CD4-positive, CD25-positive, alpha-beta regulatory T cell (primary cell): ENCODE measurements at regions not wholly inside any gene's neighbourhood (a gene's known extent, or its start where the extent isn't known, plus 50 kb on each side); places are given as distances from the start of the nearest gene placed in this dataset.

Experiments
- ATAC-seq, 2 donors: fragments of 150-1000 bp; cut with Tn5 transposase; one replicate each; pipeline ENCODE4 v1.10.0; 2021; ENCODE audit warnings: low read depth in 2 of 2, moderate number of reproducible peaks in 2 of 2, moderate library complexity in 1 of 2
- DNase-seq, 3 donors: peaks; one replicate each; pipeline versions ENCODE4 v3.0.0 to v3.0.0-alpha.2; 2012 to 2022; ENCODE audit warnings: mixed read lengths in 1 of 3
- H3K27ac ChIP-seq: one replicate; pipeline ENCODE4 v1.7.0; 2013; ENCODE audit warnings: mild to moderate bottlenecking, low read length; ENCODE audit not compliant: insufficient read depth, poor library complexity, severe bottlenecking
- H3K27me3 ChIP-seq: one replicate; pipeline ENCODE4 v1.7.0; 2013; ENCODE audit warnings: low read length; ENCODE audit not compliant: control insufficient read depth, insufficient read depth
- H3K36me3 ChIP-seq: one replicate; pipeline ENCODE4 v1.7.0; 2013; ENCODE audit warnings: mild to moderate bottlenecking, low read length, moderate library complexity; ENCODE audit not compliant: control insufficient read depth, insufficient read depth
- H3K4me1 ChIP-seq: 2 replicates; pipeline ENCODE4 v1.7.0; 2013; ENCODE audit warnings: mild to moderate bottlenecking, low read length; ENCODE audit not compliant: insufficient read depth, control insufficient read depth, poor library complexity, severe bottlenecking
- H3K4me3 ChIP-seq: one replicate; pipeline ENCODE4 v1.7.0; 2013; ENCODE audit warnings: low read depth, mild to moderate bottlenecking, low read length, moderate library complexity
- H3K9me3 ChIP-seq, 2 experiments: 1 replicate in 1 of 2; 2 replicates in 1 of 2; pipeline ENCODE4 v1.7.0; 2013; ENCODE audit warnings: low read length in 2 of 2, mild to moderate bottlenecking in 1 of 2, moderate library complexity in 1 of 2; ENCODE audit not compliant: control insufficient read depth in 2 of 2
- H3K27ac Mint-ChIP-seq, 3 donors: one replicate each; pipeline ENCODE4 v1.8.0; 2020 to 2022; ENCODE audit warnings: mild to moderate bottlenecking in 3 of 3, mixed read lengths in 3 of 3, moderate library complexity in 2 of 3
- H3K27me3 Mint-ChIP-seq: one replicate; pipeline ENCODE4 v1.8.0; 2022; ENCODE audit warnings: mild to moderate bottlenecking, mixed read lengths
- H3K36me3 Mint-ChIP-seq: one replicate; pipeline ENCODE4 v1.8.0; 2020; ENCODE audit warnings: mixed read lengths
- H3K4me1 Mint-ChIP-seq, 4 donors: one replicate each; pipeline ENCODE4 v1.8.0; 2020 to 2022; ENCODE audit warnings: mixed read lengths in 4 of 4, mild to moderate bottlenecking in 1 of 4
- H3K4me3 Mint-ChIP-seq, 4 donors: one replicate each; pipeline ENCODE4 v1.8.0; 2020 to 2022; ENCODE audit warnings: mild to moderate bottlenecking in 4 of 4, mixed read lengths in 4 of 4, moderate library complexity in 3 of 4
- H3K9me3 Mint-ChIP-seq, 7 donors: one replicate each; pipeline ENCODE4 v1.8.0; 2020 to 2022; ENCODE audit warnings: mixed read lengths in 7 of 7, mild to moderate bottlenecking in 3 of 7, moderate library complexity in 2 of 7

GRCh38 chr11:122340607-122341290 is 224.7 kb upstream of the BLID start:
- H3K27ac Mint-ChIP-seq, result no peak overlapping the region
- H3K27me3 ChIP-seq, result no peaks in the 10 kb centered on the region
- H3K9me3 ChIP-seq, result no peaks in the 10 kb centered on the region
- DNase-seq, result no peak
- H3K9me3 Mint-ChIP-seq, result peaks cover 0 to 7% (median 1%) of the 10 kb centered on the region in 7 donors
- peaks cover 4% of the 10 kb centered on the region for H3K27me3 Mint-ChIP-seq
- H3K4me1 Mint-ChIP-seq, result no peaks in the 10 kb centered on the region
- H3K4me3 ChIP-seq, result no peak overlapping the region
- H3K4me1 ChIP-seq, result no peaks in the 10 kb centered on the region
- no peaks in the 10 kb centered on the region for H3K36me3 ChIP-seq
- H3K27ac ChIP-seq, result no peak overlapping the region
- ATAC-seq, result no peak
- H3K4me3 Mint-ChIP-seq, result no peak overlapping the region
- no peaks in the 10 kb centered on the region for H3K36me3 Mint-ChIP-seq

GRCh38 chr11:122339436-122340060 is 223.5 kb upstream of the BLID start:
- H3K36me3 Mint-ChIP-seq, result no peaks in the 10 kb centered on the region
- no peak for ATAC-seq
- Histone ChIP-seq H3K36me3 (no peaks in the 10 kb centered on the region), H3K9me3 (no peaks in the 10 kb centered on the region), H3K27me3 (no peaks in the 10 kb centered on the region), H3K27ac (no peak overlapping the region), H3K4me3 (no peak overlapping the region), H3K4me1 (no peaks in the 10 kb centered on the region)
- no peaks in the 10 kb centered on the region for H3K4me1 Mint-ChIP-seq
- no peak for DNase-seq
- H3K27me3 Mint-ChIP-seq, result peaks cover 4% of the 10 kb centered on the region
- H3K4me3 Mint-ChIP-seq, result no peak overlapping the region
- H3K27ac Mint-ChIP-seq, result no peak overlapping the region
- H3K9me3 Mint-ChIP-seq, result peaks cover 0 to 5% (median 1%) of the 10 kb centered on the region in 7 donors

GRCh38 chr11:122337704-122338103 is 221.7 kb upstream of the BLID start:
- Histone ChIP-seq H3K9me3 (no peaks in the 10 kb centered on the region), H3K27me3 (no peaks in the 10 kb centered on the region), H3K4me3 (no peak overlapping the region), H3K27ac (no peak overlapping the region), H3K36me3 (no peaks in the 10 kb centered on the region), H3K4me1 (no peaks in the 10 kb centered on the region)
- Mint-ChIP-seq H3K4me3 (no peak overlapping the region), H3K27ac (no peak overlapping the region), H3K36me3 (no peaks in the 10 kb centered on the region), H3K27me3 (peaks cover 4% of the 10 kb centered on the region), H3K4me1 (no peaks in the 10 kb centered on the region), H3K9me3 (peaks cover 0 to 2% (median 1%) of the 10 kb centered on the region in 7 donors)
- DNase-seq, result no peak
- ATAC-seq, result no peak

GRCh38 chr11:122337241-122337640 is 221.2 kb upstream of the BLID start:
- Histone ChIP-seq H3K4me3 (no peak overlapping the region), H3K4me1 (no peaks in the 10 kb centered on the region), H3K36me3 (no peaks in the 10 kb centered on the region), H3K27ac (no peak overlapping the region), H3K27me3 (no peaks in the 10 kb centered on the region), H3K9me3 (no peaks in the 10 kb centered on the region)
- ATAC-seq (no peak), DNase-seq (no peak)
- H3K27me3 Mint-ChIP-seq, result peaks cover 4% of the 10 kb centered on the region
- no peak overlapping the region for H3K4me3 Mint-ChIP-seq
- no peaks in the 10 kb centered on the region for H3K4me1 Mint-ChIP-seq
- H3K36me3 Mint-ChIP-seq, result no peaks in the 10 kb centered on the region
- H3K27ac Mint-ChIP-seq, result no peak overlapping the region
- peaks cover 0 to 2% (median 1%) of the 10 kb centered on the region in 7 donors for H3K9me3 Mint-ChIP-seq

- Histone ChIP-seq H3K9me3 (no peaks in the 10 kb centered on the region), H3K4me3 (no peak overlapping the region), H3K36me3 (no peaks in the 10 kb centered on the region), H3K27ac (no peak overlapping the region), H3K4me1 (no peaks in the 10 kb centered on the region), H3K27me3 (no peaks in the 10 kb centered on the region)
- no peak for ATAC-seq
- H3K27ac Mint-ChIP-seq, result no peak overlapping the region
- no peak overlapping the region for H3K4me3 Mint-ChIP-seq
- no peak for DNase-seq
- H3K27me3 Mint-ChIP-seq, result peaks cover 4% of the 10 kb centered on the region
- H3K9me3 Mint-ChIP-seq, result peaks cover 0 to 2% (median 1%) of the 10 kb centered on the region in 7 donors
- H3K4me1 Mint-ChIP-seq, result no peaks in the 10 kb centered on the region
- no peaks in the 10 kb centered on the region for H3K36me3 Mint-ChIP-seq
Observed at GRCh38 chr11:122336706-122337105, 220.7 kb upstream of the BLID start.

GRCh38 chr11:122334546-122335339 is 218.7 kb upstream of the BLID start:
- Histone ChIP-seq H3K4me1 (no peaks in the 10 kb centered on the region), H3K27ac (no peak overlapping the region), H3K4me3 (no peak overlapping the region), H3K27me3 (no peaks in the 10 kb centered on the region), H3K36me3 (no peaks in the 10 kb centered on the region), H3K9me3 (no peaks in the 10 kb centered on the region)
- no peak for DNase-seq
- no peak overlapping the region for H3K27ac Mint-ChIP-seq
- ATAC-seq, result no peak
- no peaks in the 10 kb centered on the region for H3K27me3 Mint-ChIP-seq
- H3K36me3 Mint-ChIP-seq, result no peaks in the 10 kb centered on the region
- H3K4me3 Mint-ChIP-seq, result no peak overlapping the region
- H3K9me3 Mint-ChIP-seq, result peaks cover 0 to 3% (median 0%) of the 10 kb centered on the region in 7 donors
- H3K4me1 Mint-ChIP-seq, result no peaks in the 10 kb centered on the region

GRCh38 chr11:122333467-122333866 is 217.5 kb upstream of the BLID start:
- ATAC-seq (no peak), DNase-seq (no peak)
- H3K36me3 ChIP-seq, result no peaks in the 10 kb centered on the region
- peaks cover 0 to 3% (median 0%) of the 10 kb centered on the region in 7 donors for H3K9me3 Mint-ChIP-seq
- H3K27ac ChIP-seq, result no peak overlapping the region
- H3K4me3 ChIP-seq, result no peak overlapping the region
- no peaks in the 10 kb centered on the region for H3K27me3 Mint-ChIP-seq
- no peaks in the 10 kb centered on the region for H3K4me1 Mint-ChIP-seq
- H3K4me1 ChIP-seq, result no peaks in the 10 kb centered on the region
- H3K36me3 Mint-ChIP-seq, result no peaks in the 10 kb centered on the region
- no peaks in the 10 kb centered on the region for H3K27me3 ChIP-seq
- no peak overlapping the region for H3K27ac Mint-ChIP-seq
- H3K9me3 ChIP-seq, result no peaks in the 10 kb centered on the region
- no peak overlapping the region for H3K4me3 Mint-ChIP-seq
